ENCODE measurements at regions not wholly inside any gene's neighbourhood (a gene's known extent, or its start where the extent isn't known, plus 50 kb on each side); places are given as distances from the start of the nearest gene placed in this dataset.

GRCh38 chr6:105907991-105908390, 178.1 kb upstream of the PRDM1 start:
- Histone ChIP-seq H3K36me3 (no peaks in the 10 kb centered on the region), H3K79me2 (ENCODE audit: low read depth) (no peaks in the 10 kb centered on the region), H3K9me3 (ENCODE audit: low read depth) (no peaks in the 10 kb centered on the region), H3F3A (ENCODE audit: low read depth) (peaks cover 5% of the 10 kb centered on the region), H3K27ac (no peak overlapping the region), H3K9ac (no peak overlapping the region), H4K20me1 (ENCODE audit: low read depth) (no peaks in the 10 kb centered on the region), H3K4me2 (no peak overlapping the region), H2AFZ (replicated peaks) (peak overlapping the region; percentile 18), H3K27me3 (no peaks in the 10 kb centered on the region), H3K4me3 (no peak overlapping the region), H3K4me1 (peaks cover 7% of the 10 kb centered on the region)
- DNase-seq (ENCODE audit: low spot score) = no peak
- H3K27ac Mint-ChIP-seq = no peak overlapping the region
- H3K4me3 Mint-ChIP-seq = no peak overlapping the region
- H3K9me3 Mint-ChIP-seq = no peaks in the 10 kb centered on the region
- H3K4me1 Mint-ChIP-seq = peaks cover 5% of the 10 kb centered on the region
- TF ChIP-seq, protein P1, sequence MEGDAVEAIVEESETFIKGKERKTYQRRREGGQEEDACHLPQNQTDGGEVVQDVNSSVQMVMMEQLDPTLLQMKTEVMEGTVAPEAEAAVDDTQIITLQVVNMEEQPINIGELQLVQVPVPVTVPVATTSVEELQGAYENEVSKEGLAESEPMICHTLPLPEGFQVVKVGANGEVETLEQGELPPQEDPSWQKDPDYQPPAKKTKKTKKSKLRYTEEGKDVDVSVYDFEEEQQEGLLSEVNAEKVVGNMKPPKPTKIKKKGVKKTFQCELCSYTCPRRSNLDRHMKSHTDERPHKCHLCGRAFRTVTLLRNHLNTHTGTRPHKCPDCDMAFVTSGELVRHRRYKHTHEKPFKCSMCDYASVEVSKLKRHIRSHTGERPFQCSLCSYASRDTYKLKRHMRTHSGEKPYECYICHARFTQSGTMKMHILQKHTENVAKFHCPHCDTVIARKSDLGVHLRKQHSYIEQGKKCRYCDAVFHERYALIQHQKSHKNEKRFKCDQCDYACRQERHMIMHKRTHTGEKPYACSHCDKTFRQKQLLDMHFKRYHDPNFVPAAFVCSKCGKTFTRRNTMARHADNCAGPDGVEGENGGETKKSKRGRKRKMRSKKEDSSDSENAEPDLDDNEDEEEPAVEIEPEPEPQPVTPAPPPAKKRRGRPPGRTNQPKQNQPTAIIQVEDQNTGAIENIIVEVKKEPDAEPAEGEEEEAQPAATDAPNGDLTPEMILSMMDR (IDR thresholded peaks at IDR 0.05) = no peak
- no peak for TF ChIP-seq EZH2 (IDR thresholded peaks at IDR 0.05)
- no peak for TF ChIP-seq EZH2phosphoT487 (IDR thresholded peaks at IDR 0.05)
- peaks cover 2% of the 10 kb centered on the region for H3K27me3 Mint-ChIP-seq (ENCODE audit: insufficient read depth, low read depth)
- no peaks in the 10 kb centered on the region for H3K36me3 Mint-ChIP-seq

- Histone ChIP-seq H3K4me2 (no peak overlapping the region), H3K4me3 (no peak overlapping the region), H3K9me3 (ENCODE audit: low read depth) (no peaks in the 10 kb centered on the region), H3K79me2 (ENCODE audit: low read depth) (no peaks in the 10 kb centered on the region), H4K20me1 (ENCODE audit: low read depth) (no peaks in the 10 kb centered on the region), H2AFZ (replicated peaks) (no peak overlapping the region), H3K36me3 (no peaks in the 10 kb centered on the region), H3K27me3 (no peaks in the 10 kb centered on the region), H3K27ac (no peak overlapping the region), H3F3A (ENCODE audit: low read depth) (peaks cover 12% of the 10 kb centered on the region), H3K4me1 (peaks cover 14% of the 10 kb centered on the region), H3K9ac (no peak overlapping the region)
- H3K27ac Mint-ChIP-seq = no peak overlapping the region
- no peak for DNase-seq (ENCODE audit: low spot score)
- H3K4me3 Mint-ChIP-seq = no peak overlapping the region
- peaks cover 12% of the 10 kb centered on the region for H3K4me1 Mint-ChIP-seq
- H3K27me3 Mint-ChIP-seq (ENCODE audit: insufficient read depth, low read depth) = peaks cover 2% of the 10 kb centered on the region
- no peaks in the 10 kb centered on the region for H3K36me3 Mint-ChIP-seq
- no peaks in the 10 kb centered on the region for H3K9me3 Mint-ChIP-seq
- no peak for TF ChIP-seq EZH2 (IDR thresholded peaks at IDR 0.05)
- TF ChIP-seq EZH2phosphoT487 (IDR thresholded peaks at IDR 0.05) = no peak
Observed at GRCh38 chr6:105907301-105907700, 178.8 kb upstream of the PRDM1 start.

- Histone ChIP-seq H2AFZ (replicated peaks) (no peak overlapping the region), H3K9ac (no peak overlapping the region), H3K4me3 (no peak overlapping the region), H3K4me2 (peak overlapping the region; percentile 16), H4K20me1 (ENCODE audit: low read depth) (no peaks in the 10 kb centered on the region), H3K36me3 (no peaks in the 10 kb centered on the region), H3K27ac (peak overlapping the region; percentile 72), H3K27me3 (no peaks in the 10 kb centered on the region), H3F3A (ENCODE audit: low read depth) (peaks cover 18% of the 10 kb centered on the region), H3K79me2 (ENCODE audit: low read depth) (no peaks in the 10 kb centered on the region), H3K4me1 (peaks cover 27% of the 10 kb centered on the region), H3K9me3 (ENCODE audit: low read depth) (no peaks in the 10 kb centered on the region)
- Mint-ChIP-seq H3K27me3 (ENCODE audit: insufficient read depth, low read depth) (no peaks in the 10 kb centered on the region), H3K9me3 (no peaks in the 10 kb centered on the region), H3K36me3 (no peaks in the 10 kb centered on the region), H3K27ac (no peak overlapping the region), H3K4me3 (no peak overlapping the region), H3K4me1 (peaks cover 12% of the 10 kb centered on the region)
- TF ChIP-seq EZH2 (IDR thresholded peaks at IDR 0.05) (no peak), EZH2phosphoT487 (IDR thresholded peaks at IDR 0.05) (no peak)
- TF ChIP-seq, protein P1 (IDR thresholded peaks at IDR 0.05) = no peak
- DNase-seq (ENCODE audit: low spot score) = peak; percentile 63
Observed at GRCh38 chr6:105902401-105903031, 183.6 kb upstream of the PRDM1 start.

DNA sequence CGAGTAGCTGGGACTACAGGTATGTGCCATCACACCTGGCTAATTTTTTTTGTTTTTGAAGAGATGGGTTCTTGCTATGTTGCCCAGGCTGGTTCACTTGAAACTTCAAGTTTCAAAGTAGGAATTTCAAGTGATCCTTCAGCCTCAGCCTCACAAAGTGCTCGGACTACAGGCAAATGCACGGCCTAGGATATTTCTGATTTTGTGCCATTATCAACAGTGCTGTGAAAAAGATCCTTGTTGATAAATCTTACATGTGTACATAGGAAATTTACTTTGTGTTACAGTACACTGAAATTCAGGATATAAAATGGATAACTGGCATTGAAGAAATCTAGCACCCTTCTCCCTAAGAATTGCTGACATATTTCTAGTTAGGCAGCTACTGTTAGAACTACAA, 184.6 kb upstream of the PRDM1 start:
- no peak for TF ChIP-seq EZH2phosphoT487 (IDR thresholded peaks at IDR 0.05)
- no peak for TF ChIP-seq EZH2 (IDR thresholded peaks at IDR 0.05)
- TF ChIP-seq, protein P1 (IDR thresholded peaks at IDR 0.05) = no peak
- Histone ChIP-seq H3K4me3 (no peak overlapping the region), H3F3A (ENCODE audit: low read depth) (peaks cover 18% of the 10 kb centered on the region), H3K9ac (no peak overlapping the region), H3K79me2 (ENCODE audit: low read depth) (no peaks in the 10 kb centered on the region), H3K27ac (peak overlapping the region; percentile 72), H3K4me1 (peaks cover 29% of the 10 kb centered on the region), H3K9me3 (ENCODE audit: low read depth) (no peaks in the 10 kb centered on the region), H4K20me1 (ENCODE audit: low read depth) (no peaks in the 10 kb centered on the region), H2AFZ (replicated peaks) (no peak overlapping the region), H3K27me3 (no peaks in the 10 kb centered on the region), H3K36me3 (no peaks in the 10 kb centered on the region), H3K4me2 (no peak overlapping the region)
- Mint-ChIP-seq H3K36me3 (no peaks in the 10 kb centered on the region), H3K4me3 (no peak overlapping the region), H3K27me3 (ENCODE audit: insufficient read depth, low read depth) (no peaks in the 10 kb centered on the region), H3K27ac (no peak overlapping the region), H3K9me3 (no peaks in the 10 kb centered on the region), H3K4me1 (peaks cover 12% of the 10 kb centered on the region)
- no peak for DNase-seq (ENCODE audit: low spot score)

All from neural progenitor cell (in vitro differentiated cells).